Spleen (tissue), 7 donors: ENCODE measurements at regions not wholly inside any gene's neighbourhood (a gene's known extent, or its start where the extent isn't known, plus 50 kb on each side); places are given as distances from the start of the nearest gene placed in this dataset.

Experiments used
- CTCF ChIP-seq, 11 experiments: fragments of 200-600 bp in 7 of 11; fragments of 450-650 bp in 4 of 11; sonication (generic) in 4 of 11; IDR thresholded peaks in 8 of 11; conservative IDR thresholded peaks in 3 of 11; 1 replicate in 7 of 11; 2 replicates in 4 of 11; pipeline versions ENCODE4 v1.4.0 to v1.8.0; 2016 to 2021; ENCODE audit warnings: antibody characterized with exemption in 11 of 11, inconsistent platforms in 4 of 11, mild to moderate bottlenecking in 1 of 11
- POLR2A ChIP-seq, 3 donors: fragments of 450-650 bp; IDR thresholded peaks; one replicate each; pipeline ENCODE4 v1.5.1; 2017; ENCODE audit warnings: antibody characterized with exemption in 3 of 3, mild to moderate bottlenecking in 1 of 3
- POLR2AphosphoS5 ChIP-seq, 3 donors: sonication (generic); formaldehyde crosslinking; IDR thresholded peaks; one replicate each; pipeline ENCODE4 v1.5.1; 2017; ENCODE audit warnings: antibody characterized with exemption in 3 of 3
- donor health status: DM: no; HTN: no; CAD: no; lungs with moderate emphysema.
- donor health status: DM: no; HTN: no; CAD: no.
- donor health status: DM: no; HTN: no; CAD: no.

- TF ChIP-seq CTCF (IDR thresholded peaks at IDR 0.05 in 8 of 11, conservative IDR thresholded peaks at IDR 0.05 in 3 of 11): no peak
- no peak for TF ChIP-seq POLR2AphosphoS5 (IDR thresholded peaks at IDR 0.05)
- TF ChIP-seq POLR2A (IDR thresholded peaks at IDR 0.05): no peak
These were observed 85.1 kb upstream of the RELN start for GRCh38 chr7:104074529-104074928.
